ENCODE measurements at regions not wholly inside any gene's neighbourhood (a gene's known extent, or its start where the extent isn't known, plus 50 kb on each side); places are given as distances from the start of the nearest gene placed in this dataset.

DNA sequence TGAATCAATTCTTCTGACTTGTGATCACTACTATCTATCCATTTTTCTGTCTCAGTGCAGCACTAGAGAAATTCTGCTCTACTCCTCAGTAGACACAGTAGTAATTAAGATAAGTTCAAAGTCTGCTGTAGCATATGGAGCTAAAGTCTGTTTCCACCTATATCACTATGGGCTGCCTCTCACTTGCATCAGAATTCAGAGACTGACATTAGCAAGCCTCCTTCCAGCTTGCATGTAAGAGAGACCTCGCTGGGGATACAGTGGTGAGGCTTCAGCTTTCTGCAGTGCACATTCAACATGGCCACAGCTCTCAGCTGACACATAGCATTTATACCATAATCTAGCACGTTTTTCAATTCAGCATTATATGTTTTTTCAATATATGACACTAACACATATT, 217.0 kb downstream of the PLOD2 start:
- no peak for TF ChIP-seq POLR2A (IDR thresholded peaks at IDR 0.05)
- TF ChIP-seq, protein P1, sequence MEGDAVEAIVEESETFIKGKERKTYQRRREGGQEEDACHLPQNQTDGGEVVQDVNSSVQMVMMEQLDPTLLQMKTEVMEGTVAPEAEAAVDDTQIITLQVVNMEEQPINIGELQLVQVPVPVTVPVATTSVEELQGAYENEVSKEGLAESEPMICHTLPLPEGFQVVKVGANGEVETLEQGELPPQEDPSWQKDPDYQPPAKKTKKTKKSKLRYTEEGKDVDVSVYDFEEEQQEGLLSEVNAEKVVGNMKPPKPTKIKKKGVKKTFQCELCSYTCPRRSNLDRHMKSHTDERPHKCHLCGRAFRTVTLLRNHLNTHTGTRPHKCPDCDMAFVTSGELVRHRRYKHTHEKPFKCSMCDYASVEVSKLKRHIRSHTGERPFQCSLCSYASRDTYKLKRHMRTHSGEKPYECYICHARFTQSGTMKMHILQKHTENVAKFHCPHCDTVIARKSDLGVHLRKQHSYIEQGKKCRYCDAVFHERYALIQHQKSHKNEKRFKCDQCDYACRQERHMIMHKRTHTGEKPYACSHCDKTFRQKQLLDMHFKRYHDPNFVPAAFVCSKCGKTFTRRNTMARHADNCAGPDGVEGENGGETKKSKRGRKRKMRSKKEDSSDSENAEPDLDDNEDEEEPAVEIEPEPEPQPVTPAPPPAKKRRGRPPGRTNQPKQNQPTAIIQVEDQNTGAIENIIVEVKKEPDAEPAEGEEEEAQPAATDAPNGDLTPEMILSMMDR (IDR thresholded peaks at IDR 0.05), result no peak
- no peaks in the 10 kb centered on the region for H3K36me3 ChIP-seq (replicated peaks in 1 of 2; ENCODE audit: insufficient read depth in 1 of 2, low read depth in 2 of 2)
- DNase-seq (no peak), ATAC-seq (no peak)
- H3K27me3 ChIP-seq, result no peaks in the 10 kb centered on the region
- intact Hi-C loops (cut with DNase I), result no loop called here
- H3K4me1 ChIP-seq, result peaks cover 5% of the 10 kb centered on the region
- WGBS, 2 donors, result 56 to 61% methylated on average over 2 of the region's 2 CpGs
- no peaks in the 10 kb centered on the region for H3K9me3 ChIP-seq
- H3K27ac ChIP-seq, result no peak overlapping the region
- no peak overlapping the region for H3K4me3 ChIP-seq

DNA sequence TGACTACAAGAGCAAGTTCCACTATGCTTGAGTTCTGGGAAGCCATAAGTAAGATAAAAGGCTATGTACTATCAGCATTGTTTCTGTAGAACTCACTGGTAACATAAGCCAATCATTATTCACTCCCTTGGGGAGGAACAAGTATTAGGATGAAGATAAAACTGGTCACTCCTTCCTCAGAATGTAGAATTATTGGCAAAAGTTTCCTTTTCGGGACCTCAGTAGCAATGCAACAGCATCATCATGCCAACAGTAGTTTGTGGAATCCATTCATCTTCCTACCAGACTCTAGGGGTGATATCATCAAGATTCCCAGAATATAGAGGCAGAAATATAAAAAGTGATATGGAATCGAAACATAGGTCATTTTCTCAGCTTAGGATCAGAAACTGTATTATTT, 209.5 kb downstream of the PLOD2 start:
- no peaks in the 10 kb centered on the region for H3K27me3 ChIP-seq
- DNase-seq, result no peak
- H3K4me1 ChIP-seq, result no peaks in the 10 kb centered on the region
- H3K4me3 ChIP-seq, result no peak overlapping the region
- 78 to 88% methylated on average over 2 of the region's 2 CpGs for WGBS, 2 donors
- TF ChIP-seq, protein P1 (IDR thresholded peaks at IDR 0.05), result no peak
- no peak for TF ChIP-seq POLR2A (IDR thresholded peaks at IDR 0.05)
- intact Hi-C loops (cut with DNase I), result no loop called here
- no peak for ATAC-seq
- H3K27ac ChIP-seq, result no peak overlapping the region
- no peaks in the 10 kb centered on the region for H3K36me3 ChIP-seq (replicated peaks in 1 of 2; ENCODE audit: insufficient read depth in 1 of 2, low read depth in 2 of 2)
- no peaks in the 10 kb centered on the region for H3K9me3 ChIP-seq

DNA sequence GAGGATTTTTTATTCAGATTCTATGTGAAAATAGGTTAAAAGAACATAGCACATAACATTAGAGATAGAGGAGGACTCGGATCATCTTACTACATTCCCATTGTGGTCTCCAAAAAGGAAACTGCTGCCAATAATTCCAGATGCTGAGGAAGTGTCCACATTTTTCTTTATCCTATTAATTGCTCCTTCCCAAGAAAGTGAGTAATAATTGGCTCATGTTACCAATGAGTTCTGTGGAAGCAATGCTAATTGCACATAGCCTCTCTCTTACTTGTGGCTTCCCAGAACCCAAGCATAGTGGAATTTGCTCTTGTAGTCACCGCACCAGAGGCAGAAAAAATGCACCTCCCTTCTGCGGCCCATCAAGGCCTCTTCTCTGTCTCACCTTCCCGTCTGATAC, 208.4 kb downstream of the PLOD2 start:
- Histone ChIP-seq H3K9me3 (no peaks in the 10 kb centered on the region), H3K27ac (no peak overlapping the region), H3K4me3 (no peak overlapping the region), H3K36me3 (replicated peaks in 1 of 2; ENCODE audit: insufficient read depth in 1 of 2, low read depth in 2 of 2) (no peaks in the 10 kb centered on the region), H3K27me3 (no peaks in the 10 kb centered on the region), H3K4me1 (no peaks in the 10 kb centered on the region)
- TF ChIP-seq POLR2A (IDR thresholded peaks at IDR 0.05), result no peak
- TF ChIP-seq, protein P1 (IDR thresholded peaks at IDR 0.05), result no peak
- intact Hi-C loops (cut with DNase I), result no loop called here
- WGBS, 2 donors, result 85 to 91% methylated on average over 4 of the region's 4 CpGs
- ATAC-seq, result no peak
- DNase-seq, result no peak

DNA sequence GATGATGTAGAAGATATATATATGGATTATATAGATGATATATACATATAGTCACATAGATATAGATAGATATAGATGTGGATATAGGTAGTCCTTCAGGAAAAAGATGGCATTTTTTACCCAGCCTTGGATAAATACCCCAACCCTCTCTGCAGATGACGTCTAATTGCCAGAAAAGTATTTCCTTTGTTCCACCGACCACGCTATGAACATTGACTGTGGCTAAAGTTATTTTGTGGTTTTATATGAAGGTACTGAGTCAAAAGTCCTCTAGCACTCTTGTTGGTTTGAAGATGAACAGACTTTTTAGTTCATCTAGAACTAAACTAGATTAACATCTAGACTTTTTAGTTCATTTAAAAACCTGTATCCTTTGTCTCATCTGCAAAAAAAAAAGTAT, 207.7 kb downstream of the PLOD2 start:
- H3K27ac ChIP-seq, result no peak overlapping the region
- H3K9me3 ChIP-seq, result no peaks in the 10 kb centered on the region
- H3K27me3 ChIP-seq, result no peaks in the 10 kb centered on the region
- intact Hi-C loops (cut with DNase I), result no loop called here
- ATAC-seq (no peak), DNase-seq (no peak)
- WGBS, 2 donors, result 90 to 92% methylated on average over 3 of the region's 3 CpGs
- TF ChIP-seq POLR2A (IDR thresholded peaks at IDR 0.05), result no peak
- TF ChIP-seq, protein P1 (IDR thresholded peaks at IDR 0.05), result no peak
- no peaks in the 10 kb centered on the region for H3K36me3 ChIP-seq (replicated peaks in 1 of 2; ENCODE audit: insufficient read depth in 1 of 2, low read depth in 2 of 2)
- H3K4me1 ChIP-seq, result no peaks in the 10 kb centered on the region
- no peak overlapping the region for H3K4me3 ChIP-seq

DNA sequence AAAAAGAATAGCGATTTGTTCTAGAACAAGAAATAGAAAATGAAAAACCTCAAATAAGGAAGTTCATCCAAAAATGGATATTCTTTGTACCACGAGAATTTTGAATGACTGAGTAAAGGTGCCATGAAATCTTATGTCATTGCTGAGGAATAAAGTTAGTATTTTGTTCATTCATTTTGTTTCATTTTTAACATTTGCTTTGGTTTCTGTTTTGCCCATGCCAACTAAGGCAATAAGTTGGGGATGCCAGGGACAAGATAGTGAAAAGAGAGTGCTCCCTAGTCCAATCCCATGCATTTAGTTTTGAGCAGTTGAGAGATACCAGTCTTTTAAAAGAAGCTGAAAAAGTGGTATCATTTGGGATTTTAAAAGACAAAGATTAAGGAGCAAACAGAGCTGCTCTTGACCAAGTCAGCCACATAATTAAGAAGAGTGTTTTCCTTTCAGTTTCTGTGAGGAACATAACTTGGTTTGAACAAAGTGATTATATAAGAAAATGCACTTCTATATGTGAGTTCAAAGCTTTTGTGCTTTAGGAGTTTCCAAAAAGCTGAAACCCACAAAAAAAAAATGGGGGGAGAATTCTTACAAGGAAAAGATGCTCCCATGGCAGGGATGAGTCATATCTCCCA, 201.4 kb downstream of the PLOD2 start:
- DNase-seq, result no peak
- TF ChIP-seq POLR2A (IDR thresholded peaks at IDR 0.05), result no peak
- H3K27ac ChIP-seq, result no peak overlapping the region
- H3K4me1 ChIP-seq, result no peaks in the 10 kb centered on the region
- H3K9me3 ChIP-seq, result no peaks in the 10 kb centered on the region
- intact Hi-C loops (cut with DNase I), result no loop called here
- no peaks in the 10 kb centered on the region for H3K27me3 ChIP-seq
- no peak overlapping the region for H3K4me3 ChIP-seq
- ATAC-seq, result no peak
- no peaks in the 10 kb centered on the region for H3K36me3 ChIP-seq (replicated peaks in 1 of 2; ENCODE audit: insufficient read depth in 1 of 2, low read depth in 2 of 2)
- 85 to 89% methylated on average over 2 of the region's 2 CpGs for WGBS, 2 donors

Data from body of pancreas (tissue), 4 donors.